GM18520 (cell line): ENCODE measurements at regions not wholly inside any gene's neighbourhood (a gene's known extent, or its start where the extent isn't known, plus 50 kb on each side); places are given as distances from the start of the nearest gene placed in this dataset.
"Not testable (repeated sequence)": the region's sequence is repeated elsewhere in the genome, so short reads cannot be mapped to it uniquely, and the experiment has no call there.

ENCODE experiments used
- ATAC-seq: cut with Tn5 transposase; IDR thresholded peaks from one replicate; pipeline ENCODE4 v1.9.1; 2021; ENCODE audit not compliant: unreplicated experiment

GRCh38 chr13:104634016-104634415, 1567.8 kb upstream of the SLC10A2 start:
- no peak for ATAC-seq

GRCh38 chr13:104632736-104633135, 1566.5 kb upstream of the SLC10A2 start:
- no peak for ATAC-seq

- ATAC-seq = no peak
These were observed 1559.0 kb upstream of the SLC10A2 start for GRCh38 chr13:104625201-104625600.

DNA sequence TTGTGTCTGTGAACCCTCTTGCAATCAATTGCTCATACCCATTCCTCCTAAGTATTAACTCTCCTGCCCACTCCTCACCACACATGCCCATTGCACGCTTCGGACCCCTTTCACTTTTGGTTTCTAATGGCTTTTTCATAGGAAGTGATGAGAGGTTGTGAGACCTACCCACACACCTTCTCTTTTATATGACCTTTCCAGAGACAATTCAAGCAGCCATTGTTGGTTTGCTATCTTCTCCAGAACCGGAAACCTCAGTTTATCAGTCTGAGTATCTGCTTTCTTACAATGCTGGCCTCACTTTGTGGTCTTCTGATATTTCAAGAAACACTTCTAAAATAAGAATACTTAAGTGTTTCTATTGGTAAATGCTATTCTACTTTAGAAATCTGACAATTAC, 1550.8 kb upstream of the SLC10A2 start:
- ATAC-seq = no peak

- no peak for ATAC-seq
These were observed 1548.3 kb upstream of the SLC10A2 start for GRCh38 chr13:104614361-104615145.

GRCh38 chr13:104608331-104608730, 1542.1 kb upstream of the SLC10A2 start:
- ATAC-seq = no peak

GRCh38 chr13:104605435-104605834, 1539.2 kb upstream of the SLC10A2 start:
- ATAC-seq = not testable (repeated sequence)

- ATAC-seq = no peak
These were observed 1531.4 kb upstream of the SLC10A2 start for GRCh38 chr13:104597546-104598180.

DNA sequence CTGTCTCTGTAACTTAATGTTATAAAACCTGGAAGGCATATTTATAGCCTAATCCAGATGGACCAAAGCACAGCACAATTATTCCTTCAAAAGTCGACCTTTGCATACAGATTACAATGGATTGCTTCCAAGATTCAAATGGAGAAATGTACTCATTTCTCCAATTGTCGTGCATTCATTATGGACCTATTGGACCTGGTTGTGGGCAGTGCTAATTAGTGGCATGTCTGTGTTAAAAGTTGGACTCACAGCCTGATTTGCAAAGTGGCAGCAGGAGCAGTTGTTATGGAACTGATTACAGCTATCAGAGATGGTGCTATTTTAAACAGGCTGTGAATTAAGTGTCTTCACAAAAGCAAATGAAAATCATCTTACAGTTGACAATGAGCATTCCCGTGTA, 1529.3 kb upstream of the SLC10A2 start:
- ATAC-seq = no peak

GRCh38 chr13:104594806-104595205, 1528.6 kb upstream of the SLC10A2 start:
- no peak for ATAC-seq

DNA sequence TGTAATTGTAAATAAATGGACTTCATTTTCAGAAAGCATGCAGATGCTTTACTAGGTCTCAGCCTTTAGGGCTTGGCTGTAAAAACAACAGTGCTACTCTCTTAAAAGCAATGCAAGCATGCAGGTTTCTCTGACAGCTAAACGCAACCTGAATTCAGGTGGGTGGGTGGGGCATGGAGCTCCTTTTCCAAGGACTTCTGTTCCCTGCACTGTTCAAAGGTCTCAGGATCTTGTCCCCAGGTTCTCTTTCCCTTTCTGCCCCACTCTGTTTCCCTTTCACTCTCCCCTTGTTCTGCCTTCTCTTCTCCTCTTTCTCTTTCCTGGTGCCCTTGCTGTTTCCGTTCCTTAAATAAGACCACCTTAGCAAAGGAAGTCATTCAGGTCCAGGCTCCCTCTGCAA, 1527.5 kb upstream of the SLC10A2 start:
- ATAC-seq = no peak

GRCh38 chr13:104593251-104593576, 1527.0 kb upstream of the SLC10A2 start:
- no peak for ATAC-seq

DNA sequence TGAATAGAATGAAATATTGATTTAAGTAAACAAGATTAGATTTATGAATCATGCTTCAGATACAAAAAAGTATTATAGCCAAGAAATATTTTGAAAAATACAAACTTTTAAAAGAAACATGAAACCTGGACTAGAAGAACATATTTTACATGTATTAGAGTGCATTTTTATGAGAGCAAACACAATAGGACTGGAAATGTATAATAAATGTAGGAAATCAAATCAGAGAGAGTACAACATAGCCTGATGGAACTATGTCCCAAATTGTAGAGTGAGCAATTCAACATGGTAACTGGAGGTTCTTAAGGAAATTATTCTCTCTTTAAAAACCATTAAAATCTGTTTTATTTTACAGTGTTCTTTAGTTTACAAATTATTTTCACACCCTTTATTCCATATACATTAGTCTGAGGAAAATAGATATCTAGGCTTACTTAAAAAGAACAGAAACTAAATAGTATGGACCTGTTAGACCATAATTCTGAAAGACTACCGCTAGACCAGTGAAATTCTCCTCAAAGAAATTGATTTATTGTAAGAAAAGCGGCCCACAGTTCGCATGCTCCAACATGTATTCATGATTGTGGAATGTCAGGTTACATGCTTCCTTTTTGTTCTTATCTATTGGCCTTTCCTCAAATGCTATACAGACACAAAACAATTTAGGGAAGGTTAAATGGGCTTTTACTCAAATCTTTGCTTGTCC, 1526.5 kb upstream of the SLC10A2 start:
- ATAC-seq = no peak

- no peak for ATAC-seq
These were observed 1525.9 kb upstream of the SLC10A2 start for GRCh38 chr13:104592127-104592526.

- no peak for ATAC-seq
These were observed 1520.0 kb upstream of the SLC10A2 start for GRCh38 chr13:104586051-104586746.

DNA sequence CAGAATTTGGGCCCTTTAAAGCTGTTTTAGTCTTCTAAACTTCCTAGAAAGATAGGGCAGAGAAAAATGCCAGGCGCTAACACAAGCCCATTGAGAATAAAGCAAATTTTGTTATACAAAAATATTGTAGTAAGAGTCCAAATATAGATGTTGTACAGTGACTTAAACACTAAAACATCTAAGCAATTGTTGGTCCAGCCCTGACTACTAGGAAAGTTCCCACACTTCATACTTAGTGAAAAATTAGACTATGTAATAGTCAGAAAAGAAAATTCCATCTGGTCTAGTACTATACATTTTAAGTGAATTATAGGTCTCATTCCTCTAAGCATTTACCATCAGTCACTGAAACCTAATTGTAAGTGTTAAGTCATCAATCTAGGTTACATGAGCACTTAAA, 1518.3 kb upstream of the SLC10A2 start:
- ATAC-seq = no peak

DNA sequence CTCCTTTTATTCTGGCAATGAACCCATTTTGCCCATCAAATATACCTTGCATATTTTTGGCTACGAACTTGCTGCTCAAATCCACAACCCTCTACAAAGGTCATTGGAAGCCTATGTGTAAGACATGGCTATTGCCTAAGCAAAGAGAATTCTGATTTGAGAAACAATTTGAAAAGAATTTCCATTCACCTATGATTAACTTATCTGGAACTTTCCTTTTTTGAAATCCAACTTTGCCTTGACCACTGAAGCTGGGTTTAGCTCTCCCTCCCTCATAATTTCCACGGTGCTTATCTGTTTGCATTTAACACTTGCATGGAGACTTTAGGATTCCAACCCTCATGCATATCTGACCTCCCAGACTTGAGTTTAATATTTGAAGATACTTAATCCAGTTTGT, 1514.7 kb upstream of the SLC10A2 start:
- no peak for ATAC-seq

GRCh38 chr13:104577071-104577815, 1511.0 kb upstream of the SLC10A2 start:
- ATAC-seq = no peak

GRCh38 chr13:104571893-104572229, 1505.6 kb upstream of the SLC10A2 start:
- ATAC-seq = no peak

DNA sequence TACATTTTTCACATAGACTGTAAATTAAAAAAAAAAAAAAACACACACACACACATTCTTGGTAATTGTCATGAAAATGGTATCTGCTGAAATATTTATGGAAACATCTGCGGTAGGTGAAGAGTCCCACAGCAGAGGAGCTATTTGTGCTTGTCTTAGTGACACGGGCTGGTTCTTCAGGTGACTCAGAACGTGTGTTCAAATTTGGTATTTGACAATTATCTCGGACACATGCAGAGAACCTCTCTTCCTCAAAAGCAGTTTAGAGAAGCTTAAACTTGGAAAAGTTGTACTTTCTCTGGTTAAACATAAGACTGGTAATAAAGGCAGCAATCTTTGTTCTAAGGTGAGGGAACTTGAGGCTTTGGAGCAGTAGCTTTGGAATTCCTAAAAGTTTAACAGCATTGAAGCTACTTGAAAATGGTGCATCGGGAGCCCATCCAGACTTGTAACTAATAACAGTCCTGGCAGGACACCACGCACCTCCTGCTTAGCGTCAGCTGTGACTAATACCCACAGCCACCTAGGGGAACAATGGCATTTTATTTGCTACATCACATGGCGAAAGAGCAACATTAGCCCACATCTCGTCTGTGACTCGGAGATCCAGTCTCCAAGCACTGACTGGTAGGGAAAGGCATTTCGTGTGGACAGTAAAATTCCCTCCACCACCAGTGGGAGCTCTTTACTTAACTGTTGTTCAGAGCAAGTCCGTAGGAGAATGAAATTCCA, 1505.1 kb upstream of the SLC10A2 start:
- no peak for ATAC-seq
